KMS-11 (cell line): ENCODE measurements at regions not wholly inside any gene's neighbourhood (a gene's known extent, or its start where the extent isn't known, plus 50 kb on each side); places are given as distances from the start of the nearest gene placed in this dataset.

Source experiments
- H2AFZ ChIP-seq: fragments of 200-600 bp; sonication (generic); 2 replicates; pipeline ENCODE4 v1.6.1; 2016; ENCODE audit warnings: antibody characterized with exemption, mixed run types, low read depth
- H3K27ac ChIP-seq: fragments of 200-600 bp; sonication (generic); 2 replicates; pipeline ENCODE4 v1.6.1; 2016; ENCODE audit warnings: mild to moderate bottlenecking, mixed run types
- H3K27me3 ChIP-seq: fragments of 200-600 bp; sonication (generic); 2 replicates; pipeline ENCODE4 v1.6.1; 2017; ENCODE audit warnings: mild to moderate bottlenecking, low read depth, mixed run types, moderate library complexity; ENCODE audit not compliant: insufficient read depth
- H3K36me3 ChIP-seq: fragments of 200-600 bp; sonication (generic); 2 replicates; pipeline ENCODE4 v1.6.1; 2017; ENCODE audit warnings: mild to moderate bottlenecking, mixed run types; ENCODE audit not compliant: insufficient read depth
- H3K4me1 ChIP-seq: fragments of 200-600 bp; sonication (generic); 2 replicates; pipeline ENCODE4 v1.6.1; 2016; ENCODE audit warnings: mild to moderate bottlenecking, low read depth, mixed run types; ENCODE audit not compliant: poor library complexity, severe bottlenecking
- H3K4me2 ChIP-seq: fragments of 200-600 bp; sonication (generic); 2 replicates; pipeline ENCODE4 v1.7.0; 2016; ENCODE audit warnings: mild to moderate bottlenecking, mixed run types
- H3K4me3 ChIP-seq: fragments of 200-600 bp; sonication (generic); IDR thresholded peaks from 2 replicates; pipeline ENCODE4 v1.6.1; 2017; ENCODE audit warnings: low read depth, low read length, mixed read lengths; ENCODE audit not compliant: insufficient read depth
- H3K79me2 ChIP-seq: fragments of 200-600 bp; sonication (generic); 2 replicates; pipeline ENCODE4 v1.6.1; 2016; ENCODE audit warnings: low read depth, mixed run types; ENCODE audit not compliant: insufficient read depth
- H3K9ac ChIP-seq: fragments of 200-600 bp; sonication (generic); 2 replicates; pipeline ENCODE4 v1.6.1; 2016; ENCODE audit warnings: mild to moderate bottlenecking, mixed run types
- H4K20me1 ChIP-seq: fragments of 200-600 bp; sonication (generic); 2 replicates; pipeline ENCODE4 v1.6.1; 2016; ENCODE audit warnings: mild to moderate bottlenecking, mixed run types; ENCODE audit not compliant: insufficient read depth
- TF ChIP-seq, protein P1 (sequence below): fragments of 200-600 bp; sonication (generic); conservative IDR thresholded peaks from 2 replicates; pipeline ENCODE4 v1.6.1; 2017; ENCODE audit warnings: low read depth, mild to moderate bottlenecking, antibody characterized with exemption, low read length, moderate library complexity, mixed read lengths

GRCh38 chr1:193421487-193421886 is 235.1 kb upstream of the B3GALT2 start:
- H3K9ac ChIP-seq: no peak overlapping the region
- H3K27me3 ChIP-seq: no peaks in the 10 kb centered on the region
- no peaks in the 10 kb centered on the region for H3K79me2 ChIP-seq
- no peak overlapping the region for H3K27ac ChIP-seq
- no peak overlapping the region for H3K4me3 ChIP-seq
- TF ChIP-seq, protein P1, sequence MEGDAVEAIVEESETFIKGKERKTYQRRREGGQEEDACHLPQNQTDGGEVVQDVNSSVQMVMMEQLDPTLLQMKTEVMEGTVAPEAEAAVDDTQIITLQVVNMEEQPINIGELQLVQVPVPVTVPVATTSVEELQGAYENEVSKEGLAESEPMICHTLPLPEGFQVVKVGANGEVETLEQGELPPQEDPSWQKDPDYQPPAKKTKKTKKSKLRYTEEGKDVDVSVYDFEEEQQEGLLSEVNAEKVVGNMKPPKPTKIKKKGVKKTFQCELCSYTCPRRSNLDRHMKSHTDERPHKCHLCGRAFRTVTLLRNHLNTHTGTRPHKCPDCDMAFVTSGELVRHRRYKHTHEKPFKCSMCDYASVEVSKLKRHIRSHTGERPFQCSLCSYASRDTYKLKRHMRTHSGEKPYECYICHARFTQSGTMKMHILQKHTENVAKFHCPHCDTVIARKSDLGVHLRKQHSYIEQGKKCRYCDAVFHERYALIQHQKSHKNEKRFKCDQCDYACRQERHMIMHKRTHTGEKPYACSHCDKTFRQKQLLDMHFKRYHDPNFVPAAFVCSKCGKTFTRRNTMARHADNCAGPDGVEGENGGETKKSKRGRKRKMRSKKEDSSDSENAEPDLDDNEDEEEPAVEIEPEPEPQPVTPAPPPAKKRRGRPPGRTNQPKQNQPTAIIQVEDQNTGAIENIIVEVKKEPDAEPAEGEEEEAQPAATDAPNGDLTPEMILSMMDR: no peak
- peaks cover 7% of the 10 kb centered on the region for H3K4me1 ChIP-seq
- H4K20me1 ChIP-seq: no peaks in the 10 kb centered on the region
- no peak overlapping the region for H2AFZ ChIP-seq
- H3K4me2 ChIP-seq: no peak overlapping the region
- no peaks in the 10 kb centered on the region for H3K36me3 ChIP-seq

DNA sequence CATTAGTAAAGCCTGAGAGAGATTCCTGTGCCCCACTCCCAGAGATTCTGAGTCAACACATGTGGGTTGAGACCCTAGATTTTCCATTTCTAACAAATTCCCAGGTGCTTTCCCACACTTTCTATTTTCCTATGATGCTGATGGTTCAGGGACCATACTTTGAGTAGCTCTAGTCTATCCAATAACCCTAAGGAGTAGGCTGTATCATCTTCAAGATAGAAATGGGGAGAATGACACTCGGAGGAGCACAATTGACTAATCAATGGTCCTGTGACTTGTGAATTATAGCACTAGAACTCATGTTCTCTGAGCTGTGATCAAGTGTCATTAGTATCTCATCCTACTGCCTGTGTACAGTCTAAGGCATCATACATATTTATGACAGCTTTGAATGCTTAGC is 232.9 kb upstream of the B3GALT2 start:
- no peak overlapping the region for H2AFZ ChIP-seq
- peaks cover 7% of the 10 kb centered on the region for H3K4me1 ChIP-seq
- TF ChIP-seq, protein P1: no peak
- H3K4me2 ChIP-seq: no peak overlapping the region
- H3K27me3 ChIP-seq: no peaks in the 10 kb centered on the region
- H3K27ac ChIP-seq: no peak overlapping the region
- H4K20me1 ChIP-seq: no peaks in the 10 kb centered on the region
- H3K79me2 ChIP-seq: no peaks in the 10 kb centered on the region
- H3K9ac ChIP-seq: no peak overlapping the region
- no peak overlapping the region for H3K4me3 ChIP-seq
- no peaks in the 10 kb centered on the region for H3K36me3 ChIP-seq

DNA sequence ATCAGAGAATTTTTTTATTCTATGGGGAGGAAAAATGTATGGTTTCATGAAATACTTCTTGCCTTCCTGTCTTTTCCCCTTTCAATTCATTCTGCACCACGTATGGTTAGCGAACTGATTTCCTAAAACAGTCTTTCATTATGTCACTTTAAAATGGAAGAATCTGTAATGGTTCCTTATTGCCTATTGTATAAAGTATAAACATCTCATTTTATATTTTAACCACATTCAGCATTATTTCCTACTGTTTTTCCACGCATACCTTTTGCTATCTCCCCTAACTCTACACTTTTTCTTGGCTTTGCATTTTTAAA is 232.3 kb upstream of the B3GALT2 start:
- H3K36me3 ChIP-seq: no peaks in the 10 kb centered on the region
- no peaks in the 10 kb centered on the region for H3K27me3 ChIP-seq
- no peak overlapping the region; the same call in 1 of the 2 replicates for H3K4me2 ChIP-seq
- peaks cover 7% of the 10 kb centered on the region for H3K4me1 ChIP-seq
- TF ChIP-seq, protein P1: no peak
- H2AFZ ChIP-seq: no peak overlapping the region
- no peak overlapping the region for H3K27ac ChIP-seq
- H4K20me1 ChIP-seq: no peaks in the 10 kb centered on the region
- no peak overlapping the region for H3K4me3 ChIP-seq
- H3K79me2 ChIP-seq: no peaks in the 10 kb centered on the region
- H3K9ac ChIP-seq: no peak overlapping the region

- H3K9ac ChIP-seq: no peak overlapping the region
- H3K27ac ChIP-seq: no peak overlapping the region
- H2AFZ ChIP-seq: no peak overlapping the region
- H3K36me3 ChIP-seq: no peaks in the 10 kb centered on the region
- no peaks in the 10 kb centered on the region for H3K79me2 ChIP-seq
- no peak overlapping the region for H3K4me3 ChIP-seq
- no peaks in the 10 kb centered on the region for H3K27me3 ChIP-seq
- no peak overlapping the region; the same call in 1 of the 2 replicates for H3K4me2 ChIP-seq
- no peaks in the 10 kb centered on the region for H4K20me1 ChIP-seq
- TF ChIP-seq, protein P1: no peak
- peaks cover 7% of the 10 kb centered on the region for H3K4me1 ChIP-seq
These were observed 231.7 kb upstream of the B3GALT2 start for GRCh38 chr1:193417945-193418744.
